Endodermal cell (in vitro differentiated cells): ENCODE measurements at regions not wholly inside any gene's neighbourhood (a gene's known extent, or its start where the extent isn't known, plus 50 kb on each side); places are given as distances from the start of the nearest gene placed in this dataset.

Experiments used
- DNase-seq: peaks from one replicate; pipeline ENCODE4 v3.0.0-alpha.2; 2017
- H3K27ac ChIP-seq: 2 replicates; pipeline ENCODE4 v1.5.1; 2013; ENCODE audit warnings: mild to moderate bottlenecking, low read depth, low read length, moderate library complexity
- H3K27me3 ChIP-seq: 2 replicates; pipeline ENCODE4 v1.6.1; 2013; ENCODE audit warnings: mild to moderate bottlenecking, low read length, moderate library complexity; ENCODE audit not compliant: insufficient read depth, control insufficient read depth, poor library complexity, severe bottlenecking
- H3K36me3 ChIP-seq: 2 replicates; pipeline ENCODE4 v1.7.0; 2013; ENCODE audit warnings: mild to moderate bottlenecking, low read length, moderate library complexity; ENCODE audit not compliant: control insufficient read depth, insufficient read depth
- H3K4me1 ChIP-seq: one replicate; pipeline ENCODE4 v1.7.0; 2013; ENCODE audit warnings: low read length; ENCODE audit not compliant: control insufficient read depth, insufficient read depth
- H3K4me3 ChIP-seq: 2 replicates; pipeline ENCODE4 v1.5.1; 2013; ENCODE audit warnings: mild to moderate bottlenecking, low read length, moderate library complexity
- H3K9ac ChIP-seq: 2 replicates; pipeline ENCODE4 v1.6.1; 2013; ENCODE audit warnings: mild to moderate bottlenecking, low read length, moderate library complexity; ENCODE audit not compliant: poor library complexity, severe bottlenecking; ENCODE audit errors: extremely low read depth
- H3K9me3 ChIP-seq: 2 replicates; pipeline ENCODE4 v1.6.1; 2013; ENCODE audit warnings: mild to moderate bottlenecking, low read length, moderate library complexity; ENCODE audit not compliant: control insufficient read depth
- H3K27ac Mint-ChIP-seq: 2 replicates; pipeline ENCODE4 v1.8.0; 2020; ENCODE audit warnings: mixed read lengths
- H3K27me3 Mint-ChIP-seq: 2 replicates; pipeline ENCODE4 v1.8.0; 2021; ENCODE audit warnings: mild to moderate bottlenecking, mixed read lengths; ENCODE audit not compliant: insufficient read depth
- H3K36me3 Mint-ChIP-seq: 2 replicates; pipeline ENCODE4 v1.8.0; 2020; ENCODE audit warnings: low read depth, mixed read lengths
- H3K4me1 Mint-ChIP-seq: 2 replicates; pipeline ENCODE4 v1.8.0; 2020; ENCODE audit warnings: mixed read lengths
- H3K4me3 Mint-ChIP-seq: 2 replicates; pipeline ENCODE4 v1.8.0; 2020; ENCODE audit warnings: mild to moderate bottlenecking, moderate library complexity, mixed read lengths
- H3K9me3 Mint-ChIP-seq: 2 replicates; pipeline ENCODE4 v1.8.0; 2020; ENCODE audit warnings: mild to moderate bottlenecking, mixed read lengths
- CTCF ChIP-seq: fragments of 200-600 bp; sonication (generic); conservative IDR thresholded peaks from 2 replicates; pipeline ENCODE4 v1.5.0; 2021; ENCODE audit warnings: antibody characterized with exemption, mild to moderate bottlenecking
- WGBS, 2 experiments: methylation state at CpG; one replicate each; pipeline versions ENCODE4 v1.1.5 to v1.1.7; 2013; ENCODE audit warnings: missing lambda C conversion rate in 2 of 2, mixed read lengths in 1 of 2; ENCODE audit not compliant: insufficient coverage in 1 of 2, insufficient read length in 1 of 2; 5-methylcytosine and 5-hydroxymethylcytosine counted together

GRCh38 chr4:187547316-187547715 is 448.3 kb upstream of the ZFP42 start:
- TF ChIP-seq CTCF = no peak
- no peaks in the 10 kb centered on the region for H3K4me1 Mint-ChIP-seq
- no peaks in the 10 kb centered on the region for H3K27me3 Mint-ChIP-seq
- Histone ChIP-seq H3K4me3 (no peak overlapping the region), H3K27ac (no peak overlapping the region), H3K36me3 (no peaks in the 10 kb centered on the region), H3K4me1 (no peaks in the 10 kb centered on the region), H3K9ac (no peak overlapping the region), H3K9me3 (no peaks in the 10 kb centered on the region), H3K27me3 (no peaks in the 10 kb centered on the region)
- no peak overlapping the region for H3K4me3 Mint-ChIP-seq
- H3K36me3 Mint-ChIP-seq = no peaks in the 10 kb centered on the region
- peaks cover 1% of the 10 kb centered on the region for H3K9me3 Mint-ChIP-seq
- no peak for DNase-seq
- WGBS, 2 experiments = 90 to 97% methylated on average over 5 of the region's 5 CpGs
- H3K27ac Mint-ChIP-seq = no peak overlapping the region

GRCh38 chr4:187550256-187550950 is 445.2 kb upstream of the ZFP42 start:
- Histone ChIP-seq H3K36me3 (no peaks in the 10 kb centered on the region), H3K4me1 (no peaks in the 10 kb centered on the region), H3K27me3 (no peaks in the 10 kb centered on the region), H3K9me3 (no peaks in the 10 kb centered on the region), H3K9ac (no peak overlapping the region), H3K27ac (no peak overlapping the region), H3K4me3 (no peak overlapping the region)
- Mint-ChIP-seq H3K27ac (no peak overlapping the region), H3K27me3 (no peaks in the 10 kb centered on the region), H3K4me3 (no peak overlapping the region), H3K4me1 (no peaks in the 10 kb centered on the region), H3K36me3 (no peaks in the 10 kb centered on the region), H3K9me3 (no peaks in the 10 kb centered on the region)
- no peak for TF ChIP-seq CTCF
- 76 to 89% methylated on average over 2 to 5 of the region's 5 CpGs for WGBS, 2 experiments
- no peak for DNase-seq

GRCh38 chr4:187552781-187553180 is 442.8 kb upstream of the ZFP42 start:
- H3K36me3 Mint-ChIP-seq = no peaks in the 10 kb centered on the region
- Histone ChIP-seq H3K27me3 (no peaks in the 10 kb centered on the region), H3K4me3 (no peak overlapping the region), H3K9me3 (no peaks in the 10 kb centered on the region), H3K4me1 (no peaks in the 10 kb centered on the region), H3K27ac (no peak overlapping the region), H3K36me3 (no peaks in the 10 kb centered on the region), H3K9ac (no peak overlapping the region)
- H3K9me3 Mint-ChIP-seq = no peaks in the 10 kb centered on the region
- no peak overlapping the region for H3K27ac Mint-ChIP-seq
- no peaks in the 10 kb centered on the region for H3K27me3 Mint-ChIP-seq
- H3K4me1 Mint-ChIP-seq = no peaks in the 10 kb centered on the region
- no peak for DNase-seq
- 94 to 95% methylated on average over 3 to 4 of the region's 4 CpGs for WGBS, 2 experiments
- no peak overlapping the region for H3K4me3 Mint-ChIP-seq
- TF ChIP-seq CTCF = no peak
